HEK293 (cell line): ENCODE measurements at regions not wholly inside any gene's neighbourhood (a gene's known extent, or its start where the extent isn't known, plus 50 kb on each side); places are given as distances from the start of the nearest gene placed in this dataset.

Source experiments
- CTCF ChIA-PET: fragments of 350-600 bp; formaldehyde crosslinking; extraction: SDS; loops from one replicate; lab custom pipeline; 2021; ENCODE audit warnings: antibody characterized with exemption; lab: Yijun Ruan, JAX
- POLR2A ChIA-PET: fragments of 300-600 bp; formaldehyde crosslinking; extraction: SDS; loops from one replicate; lab custom pipeline; 2020; ENCODE audit warnings: antibody characterized with exemption, inconsistent platforms; lab: Yijun Ruan, JAX
- H3K27ac ChIP-seq: fragments of 200-500 bp; sonication (Bioruptor generic); 2 replicates; pipeline ENCODE4 v1.5.1; 2014; ENCODE audit warnings: low read depth, low read length, control low read depth, inconsistent platforms; ENCODE audit errors: extremely low read depth
- H3K36me3 ChIP-seq, 2 experiments: fragments of 200-500 bp in 1 of 2; sonication (Bioruptor generic) in 1 of 2; 1 replicate in 1 of 2; 2 replicates in 1 of 2; pipeline ENCODE4 v1.5.1; 2014 to 2017; ENCODE audit warnings: inconsistent platforms in 2 of 2, low read length in 2 of 2; ENCODE audit not compliant: control insufficient read depth in 2 of 2, insufficient read depth in 1 of 2
- H3K4me1 ChIP-seq: fragments of 200-500 bp; sonication (Bioruptor generic); 2 replicates; pipeline ENCODE4 v1.5.1; 2014; ENCODE audit warnings: mild to moderate bottlenecking, low read length, inconsistent platforms; ENCODE audit not compliant: control insufficient read depth, insufficient read depth
- H3K4me3 ChIP-seq: 2 replicates; pipeline ENCODE4 v1.5.1; 2011; ENCODE audit warnings: low read depth, mild to moderate bottlenecking, control low read depth, low read length, moderate library complexity
- H3K9me3 ChIP-seq: fragments of 200-500 bp; sonication (Bioruptor generic); 2 replicates; pipeline ENCODE4 v1.5.1; 2014; ENCODE audit warnings: low read depth, low read length, inconsistent platforms; ENCODE audit not compliant: control insufficient read depth, insufficient read depth
- GLI2 ChIP-seq: fragments of 450-650 bp; formaldehyde crosslinking; IDR thresholded peaks from 2 replicates; pipeline ENCODE4; 2017; ENCODE audit warnings: missing biosample characterization, missing genetic modification characterization, low read depth, borderline replicate concordance
- SCRT2 ChIP-seq: fragments of 450-650 bp; formaldehyde crosslinking; IDR thresholded peaks from 2 replicates; pipeline ENCODE4 v1.5.1; 2016; ENCODE audit warnings: missing biosample characterization, missing genetic modification characterization
- TRIM28 ChIP-seq: IDR thresholded peaks from 2 replicates; pipeline ENCODE4 v1.6.1; 2011; ENCODE audit warnings: low read length, control low read depth, borderline replicate concordance
- ZNF174 ChIP-seq: fragments of 450-650 bp; formaldehyde crosslinking; IDR thresholded peaks from 2 replicates; pipeline ENCODE4 v1.5.0; 2017; ENCODE audit warnings: missing biosample characterization, mild to moderate bottlenecking, missing genetic modification characterization
- ZNF214 ChIP-seq: fragments of 450-650 bp; formaldehyde crosslinking; IDR thresholded peaks from 2 replicates; pipeline ENCODE4 v1.5.1; 2017; ENCODE audit warnings: missing biosample characterization, mild to moderate bottlenecking, missing genetic modification characterization, borderline replicate concordance
- ZNF302 ChIP-seq: fragments of 450-650 bp; formaldehyde crosslinking; IDR thresholded peaks from 2 replicates; pipeline ENCODE4 v1.5.1; 2016; ENCODE audit warnings: missing biosample characterization, missing genetic modification characterization, low read depth
- ZNF548 ChIP-seq: fragments of 450-650 bp; formaldehyde crosslinking; IDR thresholded peaks from 2 replicates; pipeline ENCODE4 v1.5.1; 2016; ENCODE audit warnings: missing biosample characterization, missing genetic modification characterization
- ZNF585B ChIP-seq: fragments of 450-650 bp; formaldehyde crosslinking; IDR thresholded peaks from 2 replicates; pipeline ENCODE4 v1.5.1; 2016; ENCODE audit warnings: missing biosample characterization, missing genetic modification characterization
- ZNF76 ChIP-seq: fragments of 450-650 bp; formaldehyde crosslinking; IDR thresholded peaks from 2 replicates; pipeline ENCODE4; 2016; ENCODE audit warnings: low read depth, missing biosample characterization, missing genetic modification characterization, borderline replicate concordance
- ZNF843 ChIP-seq: fragments of 450-650 bp; formaldehyde crosslinking; IDR thresholded peaks from 2 replicates; pipeline ENCODE4 v1.5.1; 2016; ENCODE audit warnings: missing biosample characterization, missing genetic modification characterization
- ZSCAN23 ChIP-seq: fragments of 450-650 bp; formaldehyde crosslinking; IDR thresholded peaks from 2 replicates; pipeline ENCODE4 v1.5.1; 2016; ENCODE audit warnings: missing biosample characterization, missing genetic modification characterization
- TF ChIP-seq, protein P1 (sequence below): fragments of 450-650 bp; formaldehyde crosslinking; conservative IDR thresholded peaks from 2 replicates; pipeline ENCODE4 v1.5.1; 2016; ENCODE audit warnings: low read depth, missing biosample characterization, missing genetic modification characterization
- TF ChIP-seq, protein P2 (sequence below): fragments of 450-650 bp; formaldehyde crosslinking; IDR thresholded peaks from 2 replicates; pipeline ENCODE4 v1.5.1; 2016; ENCODE audit warnings: missing biosample characterization, missing genetic modification characterization
- TF ChIP-seq, protein P3 (sequence below): fragments of 450-650 bp; formaldehyde crosslinking; IDR thresholded peaks from 2 replicates; pipeline ENCODE4 v1.5.1; 2016; ENCODE audit warnings: missing biosample characterization, missing genetic modification characterization
- TF ChIP-seq, protein P4 (sequence below): fragments of 450-650 bp; formaldehyde crosslinking; IDR thresholded peaks from 2 replicates; pipeline ENCODE4 v1.5.1; 2016; ENCODE audit warnings: missing biosample characterization, missing genetic modification characterization
- TF ChIP-seq, protein P5 (sequence below): sonication (generic); formaldehyde crosslinking; IDR thresholded peaks from 2 replicates; pipeline ENCODE4 v1.8.1; 2022; ENCODE audit warnings: mild to moderate bottlenecking, moderate library complexity, missing genetic modification reagents

DNA sequence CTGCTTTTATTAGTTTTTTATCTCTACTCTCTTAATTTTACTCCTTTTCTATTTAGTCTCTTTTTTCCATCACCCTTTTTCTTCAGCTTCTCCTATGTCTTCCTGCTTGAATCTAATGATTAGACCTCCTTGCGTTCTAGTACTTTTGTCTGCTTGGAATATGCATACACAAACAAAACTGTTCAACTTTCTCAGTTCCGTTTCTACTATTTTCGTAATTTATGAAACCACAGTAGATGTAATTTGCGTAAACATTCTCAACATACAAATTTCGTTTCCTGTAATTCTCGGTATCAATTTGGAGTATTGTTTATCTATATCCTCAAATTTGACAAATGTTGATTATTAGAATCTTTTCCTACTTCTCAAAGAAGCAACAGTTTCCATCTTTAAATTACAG lies 772.5 kb downstream of the USP25 start (continued):
- TF ChIP-seq, protein P1, sequence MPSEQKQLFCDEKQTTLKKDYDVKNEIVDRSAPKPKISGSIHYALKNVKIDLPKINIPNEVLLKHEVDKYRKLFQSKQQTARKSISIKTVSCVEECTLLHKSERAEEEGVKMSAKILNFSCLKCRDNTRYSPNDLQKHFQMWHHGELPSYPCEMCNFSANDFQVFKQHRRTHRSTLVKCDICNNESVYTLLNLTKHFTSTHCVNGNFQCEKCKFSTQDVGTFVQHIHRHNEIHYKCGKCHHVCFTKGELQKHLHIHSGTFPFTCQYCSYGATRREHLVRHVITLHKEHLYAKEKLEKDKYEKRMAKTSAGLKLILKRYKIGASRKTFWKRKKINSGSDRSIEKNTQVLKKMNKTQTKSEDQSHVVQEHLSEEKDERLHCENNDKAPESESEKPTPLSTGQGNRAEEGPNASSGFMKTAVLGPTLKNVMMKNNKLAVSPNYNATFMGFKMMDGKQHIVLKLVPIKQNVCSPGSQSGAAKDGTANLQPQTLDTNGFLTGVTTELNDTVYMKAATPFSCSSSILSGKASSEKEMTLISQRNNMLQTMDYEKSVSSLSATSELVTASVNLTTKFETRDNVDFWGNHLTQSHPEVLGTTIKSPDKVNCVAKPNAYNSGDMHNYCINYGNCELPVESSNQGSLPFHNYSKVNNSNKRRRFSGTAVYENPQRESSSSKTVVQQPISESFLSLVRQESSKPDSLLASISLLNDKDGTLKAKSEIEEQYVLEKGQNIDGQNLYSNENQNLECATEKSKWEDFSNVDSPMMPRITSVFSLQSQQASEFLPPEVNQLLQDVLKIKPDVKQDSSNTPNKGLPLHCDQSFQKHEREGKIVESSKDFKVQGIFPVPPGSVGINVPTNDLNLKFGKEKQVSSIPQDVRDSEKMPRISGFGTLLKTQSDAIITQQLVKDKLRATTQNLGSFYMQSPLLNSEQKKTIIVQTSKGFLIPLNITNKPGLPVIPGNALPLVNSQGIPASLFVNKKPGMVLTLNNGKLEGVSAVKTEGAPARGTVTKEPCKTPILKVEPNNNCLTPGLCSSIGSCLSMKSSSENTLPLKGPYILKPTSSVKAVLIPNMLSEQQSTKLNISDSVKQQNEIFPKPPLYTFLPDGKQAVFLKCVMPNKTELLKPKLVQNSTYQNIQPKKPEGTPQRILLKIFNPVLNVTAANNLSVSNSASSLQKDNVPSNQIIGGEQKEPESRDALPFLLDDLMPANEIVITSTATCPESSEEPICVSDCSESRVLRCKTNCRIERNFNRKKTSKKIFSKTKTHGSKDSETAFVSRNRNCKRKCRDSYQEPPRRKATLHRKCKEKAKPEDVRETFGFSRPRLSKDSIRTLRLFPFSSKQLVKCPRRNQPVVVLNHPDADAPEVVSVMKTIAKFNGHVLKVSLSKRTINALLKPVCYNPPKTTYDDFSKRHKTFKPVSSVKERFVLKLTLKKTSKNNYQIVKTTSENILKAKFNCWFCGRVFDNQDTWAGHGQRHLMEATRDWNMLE (tag by site-specific recombination): no peak
- TF ChIP-seq ZNF174 (tag by site-specific recombination): no peak
- TF ChIP-seq ZNF843: no peak
- TF ChIP-seq ZNF548: no peak

DNA sequence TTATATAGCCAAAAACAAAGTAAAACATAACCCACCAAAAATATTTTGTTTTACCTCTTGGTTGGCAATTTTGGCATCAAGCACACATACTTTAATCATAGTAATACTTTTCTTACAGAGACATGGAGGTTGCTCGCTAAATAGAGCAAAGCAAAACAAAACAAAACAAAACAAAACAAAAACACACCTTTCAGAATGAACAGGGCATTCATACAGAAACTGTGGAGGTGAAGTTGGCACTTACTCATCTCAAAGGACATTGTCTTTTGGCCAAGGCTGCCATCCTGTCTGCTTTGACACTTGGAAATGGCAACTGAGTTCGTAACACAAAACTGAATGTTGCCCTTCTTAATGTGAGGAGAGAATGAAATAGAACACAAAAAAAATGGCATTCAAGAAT lies 773.1 kb downstream of the USP25 start:
- CTCF ChIA-PET: no interaction called here
- Histone ChIP-seq H3K4me1 (no peaks in the 10 kb centered on the region), H3K4me3 (no peak overlapping the region), H3K36me3 (no peaks in the 10 kb centered on the region), H3K27ac (no peak overlapping the region), H3K9me3 (no peaks in the 10 kb centered on the region)
- POLR2A ChIA-PET: no interaction called here
- TF ChIP-seq, protein P2, sequence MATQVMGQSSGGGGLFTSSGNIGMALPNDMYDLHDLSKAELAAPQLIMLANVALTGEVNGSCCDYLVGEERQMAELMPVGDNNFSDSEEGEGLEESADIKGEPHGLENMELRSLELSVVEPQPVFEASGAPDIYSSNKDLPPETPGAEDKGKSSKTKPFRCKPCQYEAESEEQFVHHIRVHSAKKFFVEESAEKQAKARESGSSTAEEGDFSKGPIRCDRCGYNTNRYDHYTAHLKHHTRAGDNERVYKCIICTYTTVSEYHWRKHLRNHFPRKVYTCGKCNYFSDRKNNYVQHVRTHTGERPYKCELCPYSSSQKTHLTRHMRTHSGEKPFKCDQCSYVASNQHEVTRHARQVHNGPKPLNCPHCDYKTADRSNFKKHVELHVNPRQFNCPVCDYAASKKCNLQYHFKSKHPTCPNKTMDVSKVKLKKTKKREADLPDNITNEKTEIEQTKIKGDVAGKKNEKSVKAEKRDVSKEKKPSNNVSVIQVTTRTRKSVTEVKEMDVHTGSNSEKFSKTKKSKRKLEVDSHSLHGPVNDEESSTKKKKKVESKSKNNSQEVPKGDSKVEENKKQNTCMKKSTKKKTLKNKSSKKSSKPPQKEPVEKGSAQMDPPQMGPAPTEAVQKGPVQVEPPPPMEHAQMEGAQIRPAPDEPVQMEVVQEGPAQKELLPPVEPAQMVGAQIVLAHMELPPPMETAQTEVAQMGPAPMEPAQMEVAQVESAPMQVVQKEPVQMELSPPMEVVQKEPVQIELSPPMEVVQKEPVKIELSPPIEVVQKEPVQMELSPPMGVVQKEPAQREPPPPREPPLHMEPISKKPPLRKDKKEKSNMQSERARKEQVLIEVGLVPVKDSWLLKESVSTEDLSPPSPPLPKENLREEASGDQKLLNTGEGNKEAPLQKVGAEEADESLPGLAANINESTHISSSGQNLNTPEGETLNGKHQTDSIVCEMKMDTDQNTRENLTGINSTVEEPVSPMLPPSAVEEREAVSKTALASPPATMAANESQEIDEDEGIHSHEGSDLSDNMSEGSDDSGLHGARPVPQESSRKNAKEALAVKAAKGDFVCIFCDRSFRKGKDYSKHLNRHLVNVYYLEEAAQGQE (tag by site-specific recombination): no peak
- TF ChIP-seq, protein P3, sequence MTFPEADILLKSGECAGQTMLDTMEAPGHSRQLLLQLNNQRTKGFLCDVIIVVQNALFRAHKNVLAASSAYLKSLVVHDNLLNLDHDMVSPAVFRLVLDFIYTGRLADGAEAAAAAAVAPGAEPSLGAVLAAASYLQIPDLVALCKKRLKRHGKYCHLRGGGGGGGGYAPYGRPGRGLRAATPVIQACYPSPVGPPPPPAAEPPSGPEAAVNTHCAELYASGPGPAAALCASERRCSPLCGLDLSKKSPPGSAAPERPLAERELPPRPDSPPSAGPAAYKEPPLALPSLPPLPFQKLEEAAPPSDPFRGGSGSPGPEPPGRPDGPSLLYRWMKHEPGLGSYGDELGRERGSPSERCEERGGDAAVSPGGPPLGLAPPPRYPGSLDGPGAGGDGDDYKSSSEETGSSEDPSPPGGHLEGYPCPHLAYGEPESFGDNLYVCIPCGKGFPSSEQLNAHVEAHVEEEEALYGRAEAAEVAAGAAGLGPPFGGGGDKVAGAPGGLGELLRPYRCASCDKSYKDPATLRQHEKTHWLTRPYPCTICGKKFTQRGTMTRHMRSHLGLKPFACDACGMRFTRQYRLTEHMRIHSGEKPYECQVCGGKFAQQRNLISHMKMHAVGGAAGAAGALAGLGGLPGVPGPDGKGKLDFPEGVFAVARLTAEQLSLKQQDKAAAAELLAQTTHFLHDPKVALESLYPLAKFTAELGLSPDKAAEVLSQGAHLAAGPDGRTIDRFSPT (tag by site-specific recombination): no peak
- TF ChIP-seq ZNF76 (tag by site-specific recombination) (no peak), TRIM28 (no peak), ZNF214 (tag by site-specific recombination) (no peak), SCRT2 (tag by site-specific recombination) (no peak), ZNF585B (tag by site-specific recombination) (no peak), ZSCAN23 (tag by site-specific recombination) (no peak), GLI2 (tag by site-specific recombination) (no peak), ZNF302 (tag by site-specific recombination) (no peak)
- TF ChIP-seq, protein P4, sequence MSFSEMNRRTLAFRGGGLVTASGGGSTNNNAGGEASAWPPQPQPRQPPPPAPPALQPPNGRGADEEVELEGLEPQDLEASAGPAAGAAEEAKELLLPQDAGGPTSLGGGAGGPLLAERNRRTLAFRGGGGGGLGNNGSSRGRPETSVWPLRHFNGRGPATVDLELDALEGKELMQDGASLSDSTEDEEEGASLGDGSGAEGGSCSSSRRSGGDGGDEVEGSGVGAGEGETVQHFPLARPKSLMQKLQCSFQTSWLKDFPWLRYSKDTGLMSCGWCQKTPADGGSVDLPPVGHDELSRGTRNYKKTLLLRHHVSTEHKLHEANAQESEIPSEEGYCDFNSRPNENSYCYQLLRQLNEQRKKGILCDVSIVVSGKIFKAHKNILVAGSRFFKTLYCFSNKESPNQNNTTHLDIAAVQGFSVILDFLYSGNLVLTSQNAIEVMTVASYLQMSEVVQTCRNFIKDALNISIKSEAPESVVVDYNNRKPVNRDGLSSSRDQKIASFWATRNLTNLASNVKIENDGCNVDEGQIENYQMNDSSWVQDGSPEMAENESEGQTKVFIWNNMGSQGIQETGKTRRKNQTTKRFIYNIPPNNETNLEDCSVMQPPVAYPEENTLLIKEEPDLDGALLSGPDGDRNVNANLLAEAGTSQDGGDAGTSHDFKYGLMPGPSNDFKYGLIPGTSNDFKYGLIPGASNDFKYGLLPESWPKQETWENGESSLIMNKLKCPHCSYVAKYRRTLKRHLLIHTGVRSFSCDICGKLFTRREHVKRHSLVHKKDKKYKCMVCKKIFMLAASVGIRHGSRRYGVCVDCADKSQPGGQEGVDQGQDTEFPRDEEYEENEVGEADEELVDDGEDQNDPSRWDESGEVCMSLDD (tag by site-specific recombination): no peak
- TF ChIP-seq, protein P5, sequence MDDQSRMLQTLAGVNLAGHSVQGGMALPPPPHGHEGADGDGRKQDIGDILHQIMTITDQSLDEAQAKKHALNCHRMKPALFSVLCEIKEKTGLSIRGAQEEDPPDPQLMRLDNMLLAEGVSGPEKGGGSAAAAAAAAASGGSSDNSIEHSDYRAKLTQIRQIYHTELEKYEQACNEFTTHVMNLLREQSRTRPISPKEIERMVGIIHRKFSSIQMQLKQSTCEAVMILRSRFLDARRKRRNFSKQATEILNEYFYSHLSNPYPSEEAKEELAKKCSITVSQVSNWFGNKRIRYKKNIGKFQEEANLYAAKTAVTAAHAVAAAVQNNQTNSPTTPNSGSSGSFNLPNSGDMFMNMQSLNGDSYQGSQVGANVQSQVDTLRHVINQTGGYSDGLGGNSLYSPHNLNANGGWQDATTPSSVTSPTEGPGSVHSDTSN: no peak
